ENCODE measurements at regions not wholly inside any gene's neighbourhood (a gene's known extent, or its start where the extent isn't known, plus 50 kb on each side); places are given as distances from the start of the nearest gene placed in this dataset.
"Not testable (repeated sequence)": the region's sequence is repeated elsewhere in the genome, so short reads cannot be mapped to it uniquely, and the experiment has no call there.

- intact Hi-C loops (cut with DNase I); ATAC-seq; DNase-seq: not testable (repeated sequence)
These were observed 763.0 kb upstream of the TMEM132C start for GRCh38 chr12:127503996-127504395.

- intact Hi-C loops (cut with DNase I) = no loop called here
- ATAC-seq (no peak), DNase-seq (no peak)
These were observed 762.1 kb upstream of the TMEM132C start for GRCh38 chr12:127504874-127505273.

DNA sequence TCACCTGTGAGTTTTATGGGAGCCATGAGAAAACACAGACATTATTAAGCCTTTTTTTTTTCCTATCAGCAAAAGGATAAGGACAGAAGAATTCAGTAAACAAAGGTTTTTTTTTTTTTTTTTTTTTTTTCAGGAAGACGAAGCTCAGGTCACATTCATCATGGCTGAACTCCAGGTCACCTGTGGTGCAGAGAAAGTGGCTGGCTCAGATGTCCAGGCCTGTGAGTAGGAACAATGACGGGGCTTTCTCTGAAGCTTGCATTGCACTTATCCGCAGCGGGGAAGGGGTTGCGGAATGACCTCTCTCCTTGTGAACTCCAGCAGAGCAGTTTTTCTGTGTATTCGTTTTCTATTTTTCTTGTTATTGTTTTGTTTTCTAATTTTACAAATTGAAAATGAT is 759.6 kb upstream of the TMEM132C start:
- intact Hi-C loops (cut with DNase I) = no loop called here
- DNase-seq = no peak
- no peak for ATAC-seq

- DNase-seq = no peak
- ATAC-seq = no peak
- intact Hi-C loops (cut with DNase I) = no loop called here
These were observed 757.7 kb upstream of the TMEM132C start for GRCh38 chr12:127509066-127509778.

DNA sequence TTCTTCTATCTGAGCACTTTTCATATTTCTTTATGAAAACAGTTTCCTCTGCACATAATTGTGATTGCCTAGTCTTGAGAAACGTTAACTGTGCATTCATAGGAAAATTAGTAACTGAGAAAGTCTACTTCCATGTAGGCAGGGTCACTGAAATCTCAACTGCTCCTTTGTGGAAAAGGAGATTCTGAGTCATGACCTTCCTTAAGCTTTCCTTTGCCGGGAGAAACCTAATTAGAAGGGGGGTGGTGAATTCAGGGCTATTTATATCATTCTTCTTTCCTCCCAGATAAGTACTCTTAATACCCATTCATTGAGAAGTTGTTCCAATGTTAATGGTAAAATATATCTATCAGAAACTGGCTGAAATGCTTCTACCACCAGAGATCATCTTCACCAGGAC is 751.0 kb upstream of the TMEM132C start:
- DNase-seq (no peak), ATAC-seq (no peak)
- intact Hi-C loops (cut with DNase I) = no loop called here

GRCh38 chr12:127516467-127516866 is 750.5 kb upstream of the TMEM132C start:
- DNase-seq = no peak
- no peak for ATAC-seq
- intact Hi-C loops (cut with DNase I) = no loop called here

- intact Hi-C loops (cut with DNase I) = no loop called here
- no peak for DNase-seq
- ATAC-seq = no peak
These were observed 747.2 kb upstream of the TMEM132C start for GRCh38 chr12:127519779-127520178.

- DNase-seq = no peak
- intact Hi-C loops (cut with DNase I) = no loop called here
- ATAC-seq = no peak
These were observed 740.0 kb upstream of the TMEM132C start for GRCh38 chr12:127526925-127527324.

DNA sequence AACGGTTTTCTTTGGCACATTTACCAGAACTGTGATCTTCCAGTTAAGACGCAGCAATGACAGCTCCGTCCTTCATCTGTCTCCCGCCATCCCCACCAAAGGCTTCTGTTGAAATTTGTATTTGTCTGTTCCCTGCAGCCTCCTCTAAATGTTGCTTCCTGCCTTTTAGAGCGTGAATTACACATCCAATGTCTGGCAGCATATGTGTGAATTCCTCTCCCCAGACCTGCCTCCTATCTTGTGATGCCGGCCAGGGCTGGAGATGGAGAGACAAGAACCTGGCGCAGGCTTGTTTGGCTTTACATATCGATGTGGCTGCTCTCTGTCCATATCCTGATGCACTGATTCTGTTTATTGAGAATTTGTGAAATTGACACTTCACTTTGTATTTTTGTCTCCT is 738.4 kb upstream of the TMEM132C start:
- intact Hi-C loops (cut with DNase I) = no loop called here
- DNase-seq = no peak
- no peak for ATAC-seq

DNA sequence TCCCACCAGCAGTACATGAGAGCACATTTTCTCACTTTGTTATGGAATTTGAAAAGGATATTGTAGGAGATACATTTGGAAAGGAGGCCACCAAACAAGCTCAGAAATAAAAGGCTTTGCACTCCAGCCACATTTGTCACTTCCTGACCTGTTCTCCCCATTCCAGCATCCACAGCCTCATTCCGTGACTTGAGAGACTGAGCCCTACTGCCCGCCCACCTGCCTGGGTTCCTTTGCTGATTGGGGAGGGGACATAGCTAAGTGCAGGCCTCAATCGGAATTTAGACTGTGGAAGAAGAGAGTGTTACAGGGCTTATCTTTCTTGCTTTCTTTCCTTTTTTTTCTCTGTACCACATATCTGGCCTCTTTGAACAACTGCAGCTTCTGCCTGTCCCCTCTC is 735.4 kb upstream of the TMEM132C start:
- ATAC-seq = no peak
- DNase-seq = no peak
- intact Hi-C loops (cut with DNase I) = no loop called here

- ATAC-seq (no peak), DNase-seq (no peak)
- intact Hi-C loops (cut with DNase I) = no loop called here
These were observed 733.6 kb upstream of the TMEM132C start for GRCh38 chr12:127533353-127533752.

DNA sequence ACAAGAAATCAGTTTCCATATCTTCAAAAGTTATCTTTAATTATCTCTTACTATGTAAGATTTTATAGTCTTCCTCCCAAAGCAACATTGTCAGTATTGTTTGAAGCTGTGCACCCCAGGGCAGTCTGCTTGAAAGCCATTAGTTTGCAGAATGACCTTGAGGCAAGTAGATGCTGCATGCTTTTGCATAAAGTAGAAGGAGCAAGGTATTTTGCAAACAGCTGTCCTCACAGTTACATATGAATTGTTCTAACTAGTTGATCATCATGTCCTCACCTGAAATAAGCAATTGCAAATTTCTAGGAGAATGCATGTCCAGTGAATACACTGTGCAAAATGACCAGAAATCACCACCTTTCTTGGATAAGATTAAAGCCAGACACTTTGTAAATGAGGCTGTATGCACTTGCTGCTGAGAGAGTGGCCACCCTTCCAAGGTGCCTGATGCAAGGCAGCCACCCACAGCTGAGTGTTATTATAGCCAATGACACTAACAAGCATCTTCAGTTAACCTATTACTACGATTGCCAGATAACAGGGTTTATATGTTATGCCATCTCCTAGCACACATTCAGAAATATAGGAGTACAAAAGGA is 730.0 kb upstream of the TMEM132C start:
- ATAC-seq = no peak
- intact Hi-C loops (cut with DNase I) = no loop called here
- DNase-seq = no peak

GRCh38 chr12:127538316-127538715 is 728.7 kb upstream of the TMEM132C start:
- intact Hi-C loops (cut with DNase I) = no loop called here
- no peak for ATAC-seq

GRCh38 chr12:127539226-127539858 is 727.6 kb upstream of the TMEM132C start:
- ATAC-seq (no peak), DNase-seq (no peak)
- intact Hi-C loops (cut with DNase I) = no loop called here

More at GRCh38 chr12:127538316-127538715, 728.7 kb upstream of the TMEM132C start:
- DNase-seq = no peak

- ATAC-seq (no peak), DNase-seq (no peak)
- intact Hi-C loops (cut with DNase I) = no loop called here
These were observed 724.6 kb upstream of the TMEM132C start for GRCh38 chr12:127542391-127542790.

DNA sequence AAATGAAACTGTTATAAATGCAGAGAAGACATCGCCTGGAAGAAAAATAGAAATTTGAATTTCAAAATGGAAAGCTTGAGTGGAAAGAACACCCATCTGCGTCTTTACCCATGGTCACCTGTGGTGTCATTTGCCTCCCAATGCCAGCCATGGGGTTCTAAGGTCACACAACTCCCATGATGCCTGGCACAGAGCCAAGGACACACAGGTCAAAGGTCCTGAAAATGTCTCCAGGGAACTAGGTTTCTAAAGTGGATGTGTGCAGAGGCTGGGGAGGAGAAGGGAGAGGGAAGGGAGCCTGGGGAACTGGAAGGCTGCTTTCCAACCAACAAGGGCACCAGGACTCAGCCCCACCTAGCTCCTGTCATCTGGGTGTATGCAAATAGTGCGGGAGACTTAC is 724.0 kb upstream of the TMEM132C start:
- DNase-seq (no peak), ATAC-seq (no peak)
- intact Hi-C loops (cut with DNase I) = no loop called here

DNA sequence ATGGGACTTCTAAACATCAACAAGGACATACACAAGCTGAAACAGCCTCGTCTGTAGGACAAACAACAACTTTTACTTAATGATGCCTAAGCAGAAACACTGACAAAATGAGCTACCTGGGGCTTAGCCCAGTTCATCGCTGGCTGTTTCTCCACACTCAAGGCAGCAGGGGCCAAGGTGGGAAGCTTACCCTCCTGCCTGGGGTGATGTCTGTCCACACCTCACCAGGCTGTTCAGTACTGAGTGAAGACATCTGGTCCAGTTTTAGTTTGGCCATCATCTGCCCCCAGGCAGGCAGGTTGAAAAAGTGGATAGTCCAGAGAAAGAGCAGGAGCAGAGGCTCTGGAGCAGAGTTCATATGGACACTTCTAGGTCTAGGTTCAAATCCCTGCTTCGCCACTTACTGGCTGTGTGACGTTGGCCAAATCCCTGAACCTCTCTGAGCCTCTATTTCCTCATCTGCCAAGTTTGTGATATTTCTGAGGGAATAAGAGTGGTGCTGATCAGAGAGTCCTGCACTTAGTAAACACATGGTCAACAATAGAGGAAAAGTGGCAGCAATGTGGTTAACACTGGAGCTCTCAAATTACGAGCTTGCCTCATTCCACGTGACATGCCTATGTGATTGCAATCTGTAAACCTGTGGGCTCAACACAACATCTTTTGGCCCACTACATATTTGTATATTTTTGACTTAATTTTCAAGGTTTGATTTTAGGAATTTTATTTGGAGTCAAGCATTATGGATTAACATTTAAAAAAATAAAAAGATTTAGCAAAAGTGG is 720.1 kb upstream of the TMEM132C start:
- intact Hi-C loops (cut with DNase I) = no loop called here
- no peak for DNase-seq
- no peak for ATAC-seq

GRCh38 chr12:127548123-127548553 is 718.8 kb upstream of the TMEM132C start:
- no peak for ATAC-seq
- DNase-seq = no peak
- intact Hi-C loops (cut with DNase I) = no loop called here

- ATAC-seq = no peak
- no peak for DNase-seq
- intact Hi-C loops (cut with DNase I) = no loop called here
These were observed 716.7 kb upstream of the TMEM132C start for GRCh38 chr12:127550271-127550670.

- ATAC-seq (no peak), DNase-seq (no peak)
- intact Hi-C loops (cut with DNase I) = no loop called here
These were observed 714.1 kb upstream of the TMEM132C start for GRCh38 chr12:127552838-127553237.
